ENCODE measurements at regions not wholly inside any gene's neighbourhood (a gene's known extent, or its start where the extent isn't known, plus 50 kb on each side); places are given as distances from the start of the nearest gene placed in this dataset.

- TF ChIP-seq CTCF (IDR thresholded peaks at IDR 0.05; ENCODE audit: control extremely low read depth, extremely low read depth, low read depth, missing control alignments), result no peak
- DNase-seq (ENCODE audit: extremely low spot score), result no peak
- ChIA-PET CTCF (interaction anchor here (1.3 kb wide), 1 partner anchor 97 kb away, joined by 5 read pairs; no protein-coding TSS in a partner anchor), POLR2A (no interaction called here)
Observed at GRCh38 chr1:182240085-182240484, 151.5 kb downstream of the GLUL start.

GRCh38 chr1:182238421-182238820, 153.2 kb downstream of the GLUL start:
- no peak for TF ChIP-seq CTCF (IDR thresholded peaks at IDR 0.05; ENCODE audit: control extremely low read depth, extremely low read depth, low read depth, missing control alignments)
- ChIA-PET POLR2A (no interaction called here), CTCF (interaction anchor here (0.9 kb wide), 1 partner anchor 15 kb away, joined by 3 read pairs; no protein-coding TSS in a partner anchor)
- no peak for DNase-seq (ENCODE audit: extremely low spot score)

- DNase-seq (ENCODE audit: extremely low spot score), result no peak
- no peak for TF ChIP-seq CTCF (IDR thresholded peaks at IDR 0.05; ENCODE audit: control extremely low read depth, extremely low read depth, low read depth, missing control alignments)
- CTCF ChIA-PET, result interaction anchor here (0.9 kb wide), 1 partner anchor 13 kb away, joined by 3 read pairs; no protein-coding TSS in a partner anchor
- POLR2A ChIA-PET, result no interaction called here
Observed at GRCh38 chr1:182237329-182237728, 154.3 kb downstream of the GLUL start.

- CTCF ChIA-PET, result no interaction called here
- no peak for TF ChIP-seq CTCF (IDR thresholded peaks at IDR 0.05; ENCODE audit: control extremely low read depth, extremely low read depth, low read depth, missing control alignments)
- POLR2A ChIA-PET, result no interaction called here
- no peak for DNase-seq (ENCODE audit: extremely low spot score)
Observed at GRCh38 chr1:182236651-182237077, 154.9 kb downstream of the GLUL start.

GRCh38 chr1:182235952-182236650, 155.5 kb downstream of the GLUL start:
- DNase-seq (ENCODE audit: extremely low spot score), result no peak
- TF ChIP-seq CTCF (IDR thresholded peaks at IDR 0.05; ENCODE audit: control extremely low read depth, extremely low read depth, low read depth, missing control alignments), result no peak
- CTCF ChIA-PET, result interaction anchor here (0.8 kb wide), 1 partner anchor 93 kb away, joined by 3 read pairs; no protein-coding TSS in a partner anchor
- POLR2A ChIA-PET, result no interaction called here

GRCh38 chr1:182235604-182235951, 156.0 kb downstream of the GLUL start:
- DNase-seq (ENCODE audit: extremely low spot score), result no peak
- CTCF ChIA-PET, result interaction anchor here (0.8 kb wide), 1 partner anchor 92 kb away, joined by 3 read pairs; no protein-coding TSS in a partner anchor
- no peak for TF ChIP-seq CTCF (IDR thresholded peaks at IDR 0.05; ENCODE audit: control extremely low read depth, extremely low read depth, low read depth, missing control alignments)
- POLR2A ChIA-PET, result no interaction called here

All from GM10248 (cell line).